CD4-positive, alpha-beta T cell (primary cell): ENCODE measurements at regions not wholly inside any gene's neighbourhood (a gene's known extent, or its start where the extent isn't known, plus 50 kb on each side); places are given as distances from the start of the nearest gene placed in this dataset.

Experiments used
- ATAC-seq: fragments of 200-7000 bp; cut with Tn5 transposase; one replicate; pipeline ENCODE4 v1.10.0; 2022; ENCODE audit warnings: mild to moderate bottlenecking; ENCODE audit not compliant: poor library complexity
- CTCF ChIA-PET: fragments of 350-600 bp; sonication (Branson Sonifier 250); formaldehyde crosslinking; loops from one replicate; lab custom pipeline; 2021; ENCODE audit warnings: antibody characterized with exemption, inconsistent platforms; lab: Charles Lee
- POLR2A ChIA-PET: fragments of 350-600 bp; sonication (Branson Sonifier 250); formaldehyde crosslinking; loops from one replicate; lab custom pipeline; 2021; ENCODE audit warnings: antibody characterized with exemption, inconsistent platforms; lab: Charles Lee
- DNase-seq, 14 experiments: peaks; one replicate each; pipeline ENCODE4 v3.0.0-alpha.2; 2013 to 2020; ENCODE audit warnings: mixed read lengths in 2 of 14
- H3K27ac ChIP-seq, 2 donors: one replicate each; pipeline versions ENCODE4 v1.5.1 to v1.7.0; 2013; ENCODE audit warnings: low read length in 2 of 2, low read depth in 1 of 2, mild to moderate bottlenecking in 1 of 2
- H3K27me3 ChIP-seq, 2 experiments: 1 replicate in 1 of 2; 2 replicates in 1 of 2; pipeline versions ENCODE4 v1.6.1 to v1.7.0; 2013; ENCODE audit warnings: low read length in 2 of 2, control low read depth in 1 of 2, mild to moderate bottlenecking in 1 of 2, moderate library complexity in 1 of 2; ENCODE audit not compliant: insufficient read depth in 2 of 2, control insufficient read depth in 1 of 2
- H3K36me3 ChIP-seq: one replicate; pipeline ENCODE4 v1.6.1; 2013; ENCODE audit warnings: low read length, control low read depth; ENCODE audit not compliant: insufficient read depth
- H3K4me1 ChIP-seq: one replicate; pipeline ENCODE4 v1.6.1; 2013; ENCODE audit warnings: low read length, control low read depth; ENCODE audit not compliant: insufficient read depth
- H3K4me3 ChIP-seq: one replicate; pipeline ENCODE4 v1.5.1; 2013; ENCODE audit warnings: mild to moderate bottlenecking, low read length, moderate library complexity
- H3K9me3 ChIP-seq, 2 experiments: 1 replicate in 1 of 2; 2 replicates in 1 of 2; pipeline versions ENCODE4 v1.6.1 to v1.7.0; 2013; ENCODE audit warnings: low read length in 2 of 2, mild to moderate bottlenecking in 2 of 2, control low read depth in 1 of 2, moderate library complexity in 1 of 2; ENCODE audit not compliant: control insufficient read depth in 1 of 2, insufficient read depth in 1 of 2
- H3K27ac Mint-ChIP-seq: one replicate; pipeline ENCODE4 v1.8.0; 2020; ENCODE audit warnings: mixed read lengths
- H3K27me3 Mint-ChIP-seq: one replicate; pipeline ENCODE4 v1.8.0; 2021; ENCODE audit warnings: mixed read lengths
- H3K36me3 Mint-ChIP-seq: one replicate; pipeline ENCODE4 v1.8.0; 2021; ENCODE audit warnings: low read depth, mixed read lengths
- H3K4me1 Mint-ChIP-seq: one replicate; pipeline ENCODE4 v1.8.0; 2021; ENCODE audit warnings: low read depth, mixed read lengths
- H3K4me3 Mint-ChIP-seq: one replicate; pipeline ENCODE4 v1.8.0; 2020; ENCODE audit warnings: mild to moderate bottlenecking, mixed read lengths
- H3K9me3 Mint-ChIP-seq: one replicate; pipeline ENCODE4 v1.8.0; 2020; ENCODE audit warnings: mixed read lengths
- CTCF ChIP-seq: fragments of 200-600 bp; IDR thresholded peaks from one replicate; pipeline ENCODE4 v1.8.0; 2022; ENCODE audit warnings: antibody characterized with exemption, mild to moderate bottlenecking
- intact Hi-C, 2 experiments: fragments of 100-400 bp; cut with DNase I in 1 of 2; cut with micrococcal nuclease in 1 of 2; formaldehyde crosslinking; loops; one replicate each; pipeline versions ENCODE4 v1.15.1 to v1.9.0; 2023 to 2025; cut with DNase I, micrococcal nuclease

- Mint-ChIP-seq H3K4me3 (no peak overlapping the region), H3K27me3 (no peaks in the 10 kb centered on the region), H3K9me3 (peaks cover 7% of the 10 kb centered on the region), H3K27ac (no peak overlapping the region), H3K4me1 (no peaks in the 10 kb centered on the region), H3K36me3 (no peaks in the 10 kb centered on the region)
- no peak for ATAC-seq
- Histone ChIP-seq H3K4me1 (no peaks in the 10 kb centered on the region), H3K36me3 (no peaks in the 10 kb centered on the region), H3K27me3 (no peaks in the 10 kb centered on the region), H3K4me3 (no peak overlapping the region), H3K27ac (no peak overlapping the region), H3K9me3 (peaks cover 0 to 6% of the 10 kb centered on the region in 2 experiments)
- ChIA-PET CTCF (no interaction called here), POLR2A (no interaction called here)
- no peak for DNase-seq
- TF ChIP-seq CTCF: no peak
- intact Hi-C loops: no loop called here
Observed at GRCh38 chr11:98600103-98600502, 420.6 kb upstream of the CNTN5 start.

DNA sequence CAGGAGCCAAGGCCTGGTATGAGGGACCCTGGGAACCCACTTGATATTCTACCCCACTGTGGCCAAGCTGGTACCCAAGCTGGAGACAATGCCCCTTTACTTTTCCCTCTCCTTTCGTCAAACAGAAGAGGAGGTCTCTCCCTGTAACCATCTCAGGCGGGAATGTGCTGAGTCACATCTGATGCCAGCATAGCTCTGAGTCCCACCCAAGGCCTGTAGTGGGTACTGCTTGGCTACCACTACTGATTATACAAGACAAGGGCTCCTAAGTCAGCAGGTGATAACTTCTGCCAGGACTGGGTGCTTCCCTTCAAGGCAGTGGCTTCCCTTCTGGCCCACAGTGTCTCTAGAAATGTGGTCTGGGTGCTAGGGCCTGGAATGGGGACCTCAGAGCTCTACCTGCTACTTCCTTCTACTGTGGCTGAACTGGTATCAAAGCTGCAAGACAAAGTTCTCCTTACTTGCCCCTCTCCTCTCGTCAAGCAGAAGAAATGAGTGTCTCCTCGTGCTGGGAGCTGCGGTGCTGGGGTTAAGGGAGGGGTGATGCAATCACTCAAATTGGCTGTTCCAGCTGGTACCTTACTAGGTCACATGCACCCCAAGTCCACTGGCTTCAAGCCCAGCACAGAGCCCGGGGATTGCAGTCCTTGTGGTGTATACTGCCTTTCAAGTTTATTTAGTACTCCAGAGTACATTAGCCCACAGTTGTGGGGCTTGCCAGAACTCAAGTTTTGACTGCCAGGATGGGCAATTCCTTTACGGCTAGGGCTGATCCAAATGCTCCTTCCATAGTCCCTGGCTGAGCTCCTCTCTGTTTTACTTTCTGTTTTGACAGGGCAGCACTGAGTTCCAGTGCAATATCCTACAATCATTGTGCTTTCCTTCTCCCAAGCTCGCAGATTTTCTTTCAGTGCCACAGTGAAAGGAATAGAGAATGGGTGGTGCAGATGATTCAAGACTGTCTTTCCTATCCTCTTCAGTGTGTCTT lies 419.7 kb upstream of the CNTN5 start:
- no peaks in the 10 kb centered on the region for H3K27me3 ChIP-seq
- CTCF ChIA-PET: no interaction called here
- Mint-ChIP-seq H3K4me3 (no peak overlapping the region), H3K9me3 (peaks cover 5% of the 10 kb centered on the region), H3K27ac (no peak overlapping the region), H3K36me3 (no peaks in the 10 kb centered on the region), H3K27me3 (no peaks in the 10 kb centered on the region), H3K4me1 (no peaks in the 10 kb centered on the region)
- no peak for TF ChIP-seq CTCF
- ATAC-seq (no peak), DNase-seq (no peak)
- no peak overlapping the region for H3K27ac ChIP-seq
- no peaks in the 10 kb centered on the region for H3K36me3 ChIP-seq
- POLR2A ChIA-PET: no interaction called here
- peaks cover 0 to 6% of the 10 kb centered on the region in 2 experiments for H3K9me3 ChIP-seq
- intact Hi-C loops: no loop called here
- H3K4me1 ChIP-seq: no peaks in the 10 kb centered on the region
- no peak overlapping the region for H3K4me3 ChIP-seq

GRCh38 chr11:98616098-98616655 lies 404.6 kb upstream of the CNTN5 start:
- Mint-ChIP-seq H3K27me3 (no peaks in the 10 kb centered on the region), H3K27ac (no peak overlapping the region), H3K4me3 (no peak overlapping the region), H3K36me3 (no peaks in the 10 kb centered on the region), H3K9me3 (peaks cover 8% of the 10 kb centered on the region), H3K4me1 (no peaks in the 10 kb centered on the region)
- Histone ChIP-seq H3K36me3 (no peaks in the 10 kb centered on the region), H3K4me1 (no peaks in the 10 kb centered on the region), H3K27me3 (no peaks in the 10 kb centered on the region), H3K9me3 (peaks cover 0 to 20% of the 10 kb centered on the region in 2 experiments), H3K27ac (no peak overlapping the region), H3K4me3 (no peak overlapping the region)
- ATAC-seq (no peak), DNase-seq (no peak)
- intact Hi-C loops: no loop called here
- CTCF ChIA-PET: no interaction called here
- POLR2A ChIA-PET: no interaction called here
- no peak for TF ChIP-seq CTCF
